ENCODE measurements at regions not wholly inside any gene's neighbourhood (a gene's known extent, or its start where the extent isn't known, plus 50 kb on each side); places are given as distances from the start of the nearest gene placed in this dataset.

DNA sequence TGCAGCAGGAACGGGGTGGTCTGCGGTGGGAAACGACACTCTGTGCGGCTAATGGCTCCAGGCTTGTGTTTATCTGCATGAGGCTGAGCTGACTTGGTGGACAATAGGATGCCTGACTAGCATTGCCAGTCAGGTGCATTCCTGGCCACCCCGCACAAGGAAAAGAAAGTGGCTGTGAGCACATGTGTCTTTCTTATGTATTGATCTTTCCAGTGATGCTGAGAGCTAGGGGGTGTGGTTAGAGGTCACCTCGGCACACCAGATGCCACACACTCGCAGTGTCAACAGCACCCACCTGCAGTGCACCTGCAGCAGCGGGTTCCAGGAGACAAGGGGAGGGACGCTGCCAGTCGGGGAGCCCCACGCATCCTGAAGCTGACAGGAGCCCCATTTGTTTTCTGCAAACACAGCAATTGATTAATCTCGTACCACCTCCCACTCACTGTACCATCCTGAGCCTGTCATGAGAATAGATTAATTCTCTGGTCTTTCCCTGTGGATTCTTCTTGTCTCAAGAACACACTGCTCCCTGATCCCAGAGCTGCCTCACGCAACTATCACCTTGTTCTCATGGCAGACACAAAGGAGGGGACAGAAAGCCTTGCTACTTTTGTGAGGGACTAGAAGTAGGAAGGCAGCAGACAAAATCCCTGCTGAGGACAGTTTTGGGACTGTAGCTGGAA lies 251.7 kb upstream of the WWC1 start:
- TF ChIP-seq, protein P1, sequence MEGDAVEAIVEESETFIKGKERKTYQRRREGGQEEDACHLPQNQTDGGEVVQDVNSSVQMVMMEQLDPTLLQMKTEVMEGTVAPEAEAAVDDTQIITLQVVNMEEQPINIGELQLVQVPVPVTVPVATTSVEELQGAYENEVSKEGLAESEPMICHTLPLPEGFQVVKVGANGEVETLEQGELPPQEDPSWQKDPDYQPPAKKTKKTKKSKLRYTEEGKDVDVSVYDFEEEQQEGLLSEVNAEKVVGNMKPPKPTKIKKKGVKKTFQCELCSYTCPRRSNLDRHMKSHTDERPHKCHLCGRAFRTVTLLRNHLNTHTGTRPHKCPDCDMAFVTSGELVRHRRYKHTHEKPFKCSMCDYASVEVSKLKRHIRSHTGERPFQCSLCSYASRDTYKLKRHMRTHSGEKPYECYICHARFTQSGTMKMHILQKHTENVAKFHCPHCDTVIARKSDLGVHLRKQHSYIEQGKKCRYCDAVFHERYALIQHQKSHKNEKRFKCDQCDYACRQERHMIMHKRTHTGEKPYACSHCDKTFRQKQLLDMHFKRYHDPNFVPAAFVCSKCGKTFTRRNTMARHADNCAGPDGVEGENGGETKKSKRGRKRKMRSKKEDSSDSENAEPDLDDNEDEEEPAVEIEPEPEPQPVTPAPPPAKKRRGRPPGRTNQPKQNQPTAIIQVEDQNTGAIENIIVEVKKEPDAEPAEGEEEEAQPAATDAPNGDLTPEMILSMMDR (IDR thresholded peaks at IDR 0.05): no peak
- no peak for TF ChIP-seq POLR2AphosphoS5 (IDR thresholded peaks at IDR 0.05)
- no peak for TF ChIP-seq POLR2A (IDR thresholded peaks at IDR 0.05)
- no peak for TF ChIP-seq EP300 (IDR thresholded peaks at IDR 0.05; ENCODE audit: low read depth)

Measured in transverse colon (tissue), 4 donors.